GM12865 (cell line): ENCODE measurements at regions not wholly inside any gene's neighbourhood (a gene's known extent, or its start where the extent isn't known, plus 50 kb on each side); places are given as distances from the start of the nearest gene placed in this dataset.

ENCODE experiments used
- DNase-seq: peaks from one replicate; pipeline ENCODE4 v3.0.0; 2010; ENCODE audit warnings: low read depth
- H3K4me3 ChIP-seq: 2 replicates; pipeline ENCODE4 v1.5.1; 2011; ENCODE audit warnings: mild to moderate bottlenecking, low read depth, low read length, control low read depth
- TF ChIP-seq, protein P1 (sequence below): IDR thresholded peaks from 2 replicates; pipeline ENCODE4 v1.5.1; 2011; ENCODE audit warnings: low read length, control low read depth, low read depth, inconsistent platforms; ENCODE audit not compliant: insufficient read depth; ENCODE audit errors: missing control alignments

DNA sequence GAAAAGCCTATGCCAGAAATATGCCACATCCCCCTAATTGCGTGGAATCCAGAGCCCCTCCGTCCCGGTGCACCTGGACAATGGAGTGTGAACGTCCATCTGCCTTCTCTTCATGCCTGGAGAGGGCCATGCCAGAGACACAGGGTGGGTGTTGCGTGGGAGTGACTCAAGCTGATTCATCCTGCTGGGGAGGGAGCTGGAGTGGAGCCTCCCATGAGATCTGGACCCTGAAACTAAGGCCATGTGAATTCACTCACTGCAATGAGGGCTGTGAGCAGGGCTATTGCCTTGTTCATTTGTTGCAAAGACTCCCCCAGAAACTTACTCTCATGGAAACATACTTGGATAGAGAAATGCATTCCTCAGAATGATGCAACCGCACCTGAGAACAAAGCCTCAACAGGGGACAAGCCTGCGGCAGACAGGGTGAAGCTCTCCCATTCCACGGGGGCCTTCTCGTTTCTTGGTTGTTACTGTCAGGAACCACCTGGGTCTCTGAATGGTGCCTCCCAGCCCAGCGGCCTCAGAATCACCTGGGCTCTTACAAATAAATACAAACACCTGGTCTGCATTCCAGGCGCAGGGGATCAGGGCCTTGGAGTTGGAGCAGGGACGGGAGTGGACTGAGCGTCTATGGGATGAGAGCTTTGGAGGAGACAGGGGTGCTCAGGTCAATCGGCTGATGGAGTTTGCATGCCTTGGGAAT is 1031.2 kb downstream of the BRD1 start:
- TF ChIP-seq, protein P1, sequence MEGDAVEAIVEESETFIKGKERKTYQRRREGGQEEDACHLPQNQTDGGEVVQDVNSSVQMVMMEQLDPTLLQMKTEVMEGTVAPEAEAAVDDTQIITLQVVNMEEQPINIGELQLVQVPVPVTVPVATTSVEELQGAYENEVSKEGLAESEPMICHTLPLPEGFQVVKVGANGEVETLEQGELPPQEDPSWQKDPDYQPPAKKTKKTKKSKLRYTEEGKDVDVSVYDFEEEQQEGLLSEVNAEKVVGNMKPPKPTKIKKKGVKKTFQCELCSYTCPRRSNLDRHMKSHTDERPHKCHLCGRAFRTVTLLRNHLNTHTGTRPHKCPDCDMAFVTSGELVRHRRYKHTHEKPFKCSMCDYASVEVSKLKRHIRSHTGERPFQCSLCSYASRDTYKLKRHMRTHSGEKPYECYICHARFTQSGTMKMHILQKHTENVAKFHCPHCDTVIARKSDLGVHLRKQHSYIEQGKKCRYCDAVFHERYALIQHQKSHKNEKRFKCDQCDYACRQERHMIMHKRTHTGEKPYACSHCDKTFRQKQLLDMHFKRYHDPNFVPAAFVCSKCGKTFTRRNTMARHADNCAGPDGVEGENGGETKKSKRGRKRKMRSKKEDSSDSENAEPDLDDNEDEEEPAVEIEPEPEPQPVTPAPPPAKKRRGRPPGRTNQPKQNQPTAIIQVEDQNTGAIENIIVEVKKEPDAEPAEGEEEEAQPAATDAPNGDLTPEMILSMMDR: no peak
- DNase-seq: no peak
- no peak overlapping the region for H3K4me3 ChIP-seq

DNA sequence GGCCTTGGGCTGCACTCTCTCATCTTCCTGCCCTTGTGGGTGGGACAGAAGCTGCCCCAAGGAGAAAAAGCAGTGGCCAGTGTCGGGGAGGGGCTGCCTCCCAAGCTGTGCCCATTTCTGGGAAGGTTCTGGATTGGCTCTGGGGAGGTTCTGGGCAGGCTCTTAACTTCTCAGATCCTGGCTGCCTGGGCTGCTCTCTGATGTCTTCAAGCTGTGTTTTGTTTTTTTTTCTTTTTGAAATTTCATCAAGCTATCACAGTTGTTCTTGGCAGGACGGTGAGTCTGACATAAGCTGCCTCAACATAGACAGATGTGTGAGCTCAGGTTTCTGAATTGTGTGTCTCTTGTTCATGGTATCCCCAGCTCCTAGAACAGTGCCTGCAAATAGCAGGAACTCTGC is 1032.0 kb downstream of the BRD1 start:
- H3K4me3 ChIP-seq: no peak overlapping the region
- TF ChIP-seq, protein P1: no peak
- DNase-seq: no peak

DNA sequence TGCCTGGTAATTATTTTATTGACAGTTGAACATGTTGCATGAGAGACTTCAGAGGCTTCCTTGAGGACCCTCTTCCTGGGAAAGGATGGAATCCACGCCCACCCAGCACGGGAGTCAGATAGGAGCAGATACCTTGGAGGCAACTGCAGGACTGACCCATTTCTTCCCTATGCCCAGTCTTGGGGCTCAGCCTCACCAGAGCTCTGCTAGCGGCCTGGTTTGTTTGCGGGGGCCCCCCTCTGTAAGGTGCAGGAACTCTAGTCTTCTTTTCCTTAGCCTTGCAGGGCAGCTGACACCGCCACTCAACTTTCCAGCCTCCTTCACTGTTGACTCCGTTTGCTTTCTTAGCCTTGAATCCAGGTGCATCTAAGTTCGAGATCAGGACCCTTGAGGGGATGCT is 1032.8 kb downstream of the BRD1 start:
- no peak for DNase-seq
- H3K4me3 ChIP-seq: no peak overlapping the region
- TF ChIP-seq, protein P1: no peak

DNA sequence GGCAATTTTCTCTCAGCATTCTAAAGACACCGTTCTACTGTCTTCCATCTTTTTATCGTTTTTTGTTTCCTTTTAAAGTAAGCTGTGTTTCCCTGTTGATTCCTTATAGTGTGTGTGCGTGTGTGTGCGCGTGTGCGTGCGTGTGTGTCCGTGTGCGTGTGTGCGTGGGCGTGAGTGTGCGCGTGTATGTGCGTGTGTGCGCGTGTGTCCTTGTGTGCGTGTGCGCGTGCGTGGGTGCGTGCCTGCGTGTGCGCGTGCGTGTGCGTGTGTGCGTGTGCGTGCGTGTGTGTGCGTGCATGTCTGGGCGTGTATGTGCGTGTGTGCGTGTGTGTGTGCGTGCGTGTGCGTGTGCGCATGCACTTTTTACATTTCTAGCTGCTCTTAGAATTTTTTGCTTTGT is 1033.7 kb downstream of the BRD1 start:
- TF ChIP-seq, protein P1: no peak
- H3K4me3 ChIP-seq: no peak overlapping the region
- no peak for DNase-seq

DNA sequence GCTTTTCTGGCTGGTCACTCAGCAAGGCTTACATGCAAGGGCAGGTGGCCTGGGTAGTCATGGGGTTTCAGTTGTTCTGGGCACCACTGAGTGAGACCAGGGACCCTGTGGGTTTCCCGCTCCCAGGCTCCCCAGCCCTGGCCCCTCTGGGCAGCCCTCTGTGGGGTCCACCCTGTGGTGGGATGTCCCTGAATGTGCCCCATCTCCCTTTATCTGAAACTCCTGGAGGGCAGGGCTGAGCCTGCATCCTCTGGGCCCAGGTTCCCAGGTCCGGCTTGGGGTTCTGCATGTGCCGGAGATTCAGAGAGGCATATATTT is 1041.0 kb downstream of the BRD1 start:
- TF ChIP-seq, protein P1: no peak
- no peak for DNase-seq
- H3K4me3 ChIP-seq: no peak overlapping the region

DNA sequence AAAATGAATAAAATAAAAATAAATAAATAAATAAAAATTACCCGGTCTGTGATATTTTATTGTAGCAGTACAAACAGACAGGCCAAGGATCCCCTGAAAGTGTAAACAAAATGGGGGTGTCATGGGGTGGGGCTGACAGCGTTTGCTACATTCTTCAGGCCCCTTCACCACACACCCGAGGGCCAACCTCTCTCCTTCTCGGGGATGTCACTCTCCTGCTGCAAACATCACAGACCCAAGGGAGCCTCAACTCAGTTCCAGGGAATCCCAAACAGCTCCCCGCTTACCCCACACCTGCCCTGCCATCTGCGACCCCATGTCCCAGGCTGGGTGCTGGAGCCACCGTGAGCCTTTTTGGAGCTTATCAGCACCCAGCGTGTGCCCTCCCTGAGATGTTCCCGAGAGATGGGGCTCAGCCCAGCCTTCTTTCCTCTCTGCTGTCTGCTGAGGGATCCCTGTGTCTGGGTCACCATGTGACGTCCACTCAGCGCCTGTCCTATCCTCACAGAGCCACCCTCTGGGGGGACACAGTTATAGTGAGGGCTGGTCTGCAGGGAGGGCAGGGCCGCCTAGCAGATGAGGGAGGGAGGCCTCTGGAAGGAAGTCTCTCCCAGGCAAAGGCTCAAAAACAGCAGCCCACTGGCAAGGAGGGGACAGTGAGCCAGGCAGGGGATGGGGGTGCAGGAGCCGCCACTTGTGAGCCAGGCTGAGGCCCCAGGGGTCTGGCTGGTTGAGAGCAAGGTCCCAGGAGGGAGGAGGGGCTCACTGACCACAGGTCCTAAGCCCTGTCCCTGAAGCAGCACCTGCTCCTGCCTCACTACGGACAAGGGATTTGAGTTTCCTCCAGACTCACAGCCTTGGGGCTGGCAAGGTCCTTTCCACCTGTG is 1041.6 kb downstream of the BRD1 start:
- no peak overlapping the region for H3K4me3 ChIP-seq
- TF ChIP-seq, protein P1: no peak
- DNase-seq: no peak
